PFSK-1 (cell line): ENCODE measurements at regions not wholly inside any gene's neighbourhood (a gene's known extent, or its start where the extent isn't known, plus 50 kb on each side); places are given as distances from the start of the nearest gene placed in this dataset.

Source experiments
- FOXP2 ChIP-seq: optimal IDR thresholded peaks from 2 replicates; pipeline ENCODE3; 2011; ENCODE audit warnings: borderline replicate concordance, control low read depth, inconsistent platforms; ENCODE audit not compliant: insufficient read depth; ENCODE audit errors: extremely low read length, extremely low read depth
- POLR2AphosphoS5 ChIP-seq: IDR thresholded peaks from 2 replicates; pipeline ENCODE4 v1.6.1; 2012; ENCODE audit warnings: low read depth, mild to moderate bottlenecking, control low read depth, low read length, moderate library complexity
- SIN3A ChIP-seq: IDR thresholded peaks from 2 replicates; pipeline ENCODE4 v1.6.1; 2012; ENCODE audit warnings: mild to moderate bottlenecking, low read length, moderate library complexity, borderline replicate concordance; ENCODE audit not compliant: insufficient read depth
- TAF1 ChIP-seq: IDR thresholded peaks from 2 replicates; pipeline ENCODE4 v1.6.1; 2012; ENCODE audit warnings: low read length, control low read depth, borderline replicate concordance; ENCODE audit not compliant: insufficient read depth
- TF ChIP-seq, protein P1 (sequence below), 2 experiments: IDR thresholded peaks; 2 replicates each; pipeline versions ENCODE4 v1.6.1 to v1.8.0; 2011 to 2012; ENCODE audit warnings: low read depth in 2 of 2, low read length in 2 of 2, control low read depth in 1 of 2, inconsistent platforms in 1 of 2, mild to moderate bottlenecking in 1 of 2, moderate library complexity in 1 of 2; ENCODE audit not compliant: insufficient read depth in 1 of 2

DNA sequence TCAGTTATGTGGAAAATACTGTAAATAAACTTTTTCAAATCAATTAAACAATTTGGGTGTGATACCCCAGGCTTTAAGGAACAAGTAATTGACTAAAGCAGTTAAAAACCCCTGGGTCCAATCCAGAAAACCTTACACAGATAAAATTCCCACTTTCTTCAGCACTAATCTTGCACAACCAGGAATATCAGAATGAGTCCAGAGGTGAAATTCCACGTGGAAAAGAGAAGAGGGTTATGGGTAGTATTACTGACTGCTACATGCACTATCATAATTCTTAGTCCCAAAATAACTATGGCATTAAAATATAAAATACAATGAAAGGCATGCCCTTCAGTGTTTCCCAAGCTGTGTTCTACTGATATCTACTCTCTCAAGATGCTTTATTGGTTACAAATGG is 135.7 kb upstream of the STEAP4 start:
- no peak for TF ChIP-seq SIN3A
- TF ChIP-seq POLR2AphosphoS5, result no peak
- no peak for TF ChIP-seq TAF1
- no peak for TF ChIP-seq FOXP2
- TF ChIP-seq, protein P1, sequence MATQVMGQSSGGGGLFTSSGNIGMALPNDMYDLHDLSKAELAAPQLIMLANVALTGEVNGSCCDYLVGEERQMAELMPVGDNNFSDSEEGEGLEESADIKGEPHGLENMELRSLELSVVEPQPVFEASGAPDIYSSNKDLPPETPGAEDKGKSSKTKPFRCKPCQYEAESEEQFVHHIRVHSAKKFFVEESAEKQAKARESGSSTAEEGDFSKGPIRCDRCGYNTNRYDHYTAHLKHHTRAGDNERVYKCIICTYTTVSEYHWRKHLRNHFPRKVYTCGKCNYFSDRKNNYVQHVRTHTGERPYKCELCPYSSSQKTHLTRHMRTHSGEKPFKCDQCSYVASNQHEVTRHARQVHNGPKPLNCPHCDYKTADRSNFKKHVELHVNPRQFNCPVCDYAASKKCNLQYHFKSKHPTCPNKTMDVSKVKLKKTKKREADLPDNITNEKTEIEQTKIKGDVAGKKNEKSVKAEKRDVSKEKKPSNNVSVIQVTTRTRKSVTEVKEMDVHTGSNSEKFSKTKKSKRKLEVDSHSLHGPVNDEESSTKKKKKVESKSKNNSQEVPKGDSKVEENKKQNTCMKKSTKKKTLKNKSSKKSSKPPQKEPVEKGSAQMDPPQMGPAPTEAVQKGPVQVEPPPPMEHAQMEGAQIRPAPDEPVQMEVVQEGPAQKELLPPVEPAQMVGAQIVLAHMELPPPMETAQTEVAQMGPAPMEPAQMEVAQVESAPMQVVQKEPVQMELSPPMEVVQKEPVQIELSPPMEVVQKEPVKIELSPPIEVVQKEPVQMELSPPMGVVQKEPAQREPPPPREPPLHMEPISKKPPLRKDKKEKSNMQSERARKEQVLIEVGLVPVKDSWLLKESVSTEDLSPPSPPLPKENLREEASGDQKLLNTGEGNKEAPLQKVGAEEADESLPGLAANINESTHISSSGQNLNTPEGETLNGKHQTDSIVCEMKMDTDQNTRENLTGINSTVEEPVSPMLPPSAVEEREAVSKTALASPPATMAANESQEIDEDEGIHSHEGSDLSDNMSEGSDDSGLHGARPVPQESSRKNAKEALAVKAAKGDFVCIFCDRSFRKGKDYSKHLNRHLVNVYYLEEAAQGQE (IDR thresholded peaks at IDR 0.05; ENCODE audit: insufficient read depth in 1 of 2, low read depth in 2 of 2, low read length in 2 of 2), result no peak

DNA sequence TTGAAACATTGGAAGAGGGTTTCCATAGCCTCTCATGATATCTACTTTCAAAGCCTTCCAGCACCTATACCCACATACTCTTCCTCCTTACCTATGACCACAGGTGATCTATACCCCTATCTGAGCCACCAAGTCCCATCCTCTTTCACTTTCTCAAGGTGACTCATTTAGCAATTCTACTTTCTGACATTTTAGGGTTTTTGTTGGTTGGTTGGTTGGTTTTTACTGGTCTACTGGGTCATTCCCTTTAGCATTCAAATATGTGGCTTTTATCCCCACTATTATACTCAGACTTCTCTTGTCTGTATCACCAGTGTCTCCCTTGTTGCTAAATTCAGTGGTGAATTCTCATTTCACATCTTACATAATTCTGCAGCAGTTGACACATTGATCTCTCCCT is 130.4 kb upstream of the STEAP4 start:
- TF ChIP-seq FOXP2 (no peak), SIN3A (no peak), POLR2AphosphoS5 (no peak), TAF1 (no peak)
- TF ChIP-seq, protein P1 (IDR thresholded peaks at IDR 0.05; ENCODE audit: insufficient read depth in 1 of 2, low read depth in 2 of 2, low read length in 2 of 2), result no peak

DNA sequence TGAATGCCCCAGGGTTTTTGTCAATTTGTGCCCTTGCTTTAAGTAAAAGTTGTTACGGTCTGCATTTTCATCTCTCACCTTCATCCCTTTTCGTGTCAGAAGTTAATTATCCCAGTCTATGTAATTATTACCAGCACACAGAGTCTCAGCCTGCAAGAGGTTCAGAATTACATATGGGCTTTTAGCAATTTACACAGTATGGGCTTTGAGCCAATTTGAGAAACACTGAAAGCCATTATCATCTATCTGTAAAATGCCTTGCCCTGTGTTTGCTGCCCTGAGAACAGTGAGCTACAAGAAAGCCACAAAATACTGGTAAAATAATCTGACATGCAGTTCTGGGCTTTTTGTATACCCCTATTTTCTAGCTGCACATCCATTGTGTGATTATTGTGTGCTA is 125.6 kb upstream of the STEAP4 start:
- TF ChIP-seq TAF1, result no peak
- no peak for TF ChIP-seq FOXP2
- TF ChIP-seq SIN3A, result no peak
- TF ChIP-seq, protein P1 (IDR thresholded peaks at IDR 0.05; ENCODE audit: insufficient read depth in 1 of 2, low read depth in 2 of 2, low read length in 2 of 2), result no peak
- no peak for TF ChIP-seq POLR2AphosphoS5

DNA sequence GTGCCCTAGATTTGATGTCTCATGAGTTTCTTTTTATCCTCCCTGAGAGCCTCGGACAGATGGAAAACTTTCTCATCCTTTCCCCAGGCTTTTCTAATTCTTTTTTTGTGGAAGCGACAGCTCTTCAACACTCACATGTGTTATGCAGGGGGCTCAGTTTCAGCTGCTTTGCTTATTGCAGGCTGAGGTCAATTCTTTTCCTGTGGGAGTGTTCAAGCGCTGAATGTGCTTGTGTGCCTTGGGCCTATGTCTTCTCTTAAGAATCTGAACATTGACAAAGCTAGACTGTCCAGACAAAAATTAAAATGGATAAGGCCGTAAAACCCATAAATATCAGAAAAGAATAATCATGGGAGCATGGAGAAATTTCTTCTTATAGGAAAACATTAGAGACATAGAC is 125.2 kb upstream of the STEAP4 start:
- TF ChIP-seq POLR2AphosphoS5, result no peak

DNA sequence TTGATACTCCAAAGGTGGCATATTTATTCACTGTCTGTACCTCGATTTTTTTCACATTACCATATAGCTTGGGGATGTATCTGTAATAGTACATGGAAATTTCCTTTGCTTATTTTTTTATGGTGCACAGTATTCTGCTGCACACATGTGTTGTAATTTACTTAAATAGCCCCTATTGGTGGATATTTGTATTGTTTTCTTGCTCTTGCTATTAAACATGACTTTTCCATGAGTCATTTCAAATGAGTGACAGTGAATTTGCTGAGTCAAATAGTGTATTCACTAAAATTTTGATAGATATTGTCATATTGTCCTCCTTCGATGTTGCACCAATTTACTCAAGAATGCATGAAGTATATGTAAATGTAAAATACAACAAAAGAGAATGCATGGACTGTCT is 122.7 kb upstream of the STEAP4 start:
- no peak for TF ChIP-seq FOXP2
- no peak for TF ChIP-seq POLR2AphosphoS5
- TF ChIP-seq TAF1, result no peak
- TF ChIP-seq, protein P1 (IDR thresholded peaks at IDR 0.05; ENCODE audit: insufficient read depth in 1 of 2, low read depth in 2 of 2, low read length in 2 of 2), result no peak

DNA sequence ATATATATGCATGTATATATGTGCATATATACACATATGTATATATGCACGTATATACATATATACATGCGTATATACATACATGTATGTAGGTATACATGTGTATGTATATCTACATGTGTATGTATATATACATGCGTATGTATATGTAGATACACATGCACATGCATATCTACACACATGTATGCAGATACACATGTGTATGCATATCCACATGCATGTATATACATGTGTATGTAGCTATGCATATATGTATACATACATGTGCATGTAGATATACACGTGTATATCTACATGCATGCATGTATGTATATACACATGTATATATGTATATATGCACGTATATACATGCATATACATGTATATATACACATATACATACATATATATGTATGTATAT is 95.8 kb upstream of the STEAP4 start:
- TF ChIP-seq POLR2AphosphoS5 (no peak), FOXP2 (no peak), SIN3A (no peak), TAF1 (no peak)
- TF ChIP-seq, protein P1 (IDR thresholded peaks at IDR 0.05; ENCODE audit: insufficient read depth in 1 of 2, low read depth in 2 of 2, low read length in 2 of 2), result no peak
